GM06990 (cell line): ENCODE measurements at regions not wholly inside any gene's neighbourhood (a gene's known extent, or its start where the extent isn't known, plus 50 kb on each side); places are given as distances from the start of the nearest gene placed in this dataset.
"Not testable (repeated sequence)": the region's sequence is repeated elsewhere in the genome, so short reads cannot be mapped to it uniquely, and the experiment has no call there.

Source experiments
- DNase-seq: peaks from one replicate; pipeline ENCODE4 v3.0.0-alpha.2; 2011; ENCODE audit not compliant: insufficient read length; ENCODE audit errors: extremely low read depth
- H3K27me3 ChIP-seq: replicated peaks from 2 replicates; pipeline ENCODE4 v1.6.0; 2011; ENCODE audit warnings: low read length; ENCODE audit not compliant: control insufficient read depth, insufficient read depth
- H3K36me3 ChIP-seq: 2 replicates; pipeline ENCODE4 v1.5.1; 2011; ENCODE audit warnings: low read length; ENCODE audit not compliant: control insufficient read depth, insufficient read depth
- H3K4me3 ChIP-seq: replicated peaks from 2 replicates; pipeline ENCODE4 v1.5.1; 2011; ENCODE audit warnings: low read depth, mild to moderate bottlenecking, control low read depth, low read length
- CTCF ChIP-seq: IDR thresholded peaks from 2 replicates; pipeline ENCODE4 v1.5.1; 2011; ENCODE audit warnings: low read length, control low read depth, mild to moderate bottlenecking, inconsistent platforms; ENCODE audit not compliant: insufficient read depth, poor library complexity, severe bottlenecking

- TF ChIP-seq CTCF = no peak
- no peaks in the 10 kb centered on the region; the same call in 1 of the 2 replicates for H3K27me3 ChIP-seq
- no peak overlapping the region for H3K4me3 ChIP-seq
- no peak for DNase-seq
- no peaks in the 10 kb centered on the region for H3K36me3 ChIP-seq
These were observed 639.8 kb downstream of the TMEM121 start for GRCh38 chr14:106166232-106166631.

- DNase-seq = no peak
- no peak overlapping the region for H3K4me3 ChIP-seq
- no peaks in the 10 kb centered on the region; the same call in 1 of the 2 replicates for H3K27me3 ChIP-seq
- no peaks in the 10 kb centered on the region for H3K36me3 ChIP-seq
- TF ChIP-seq CTCF = no peak
These were observed 640.3 kb downstream of the TMEM121 start for GRCh38 chr14:106166650-106167204.

- peak; percentile 41 for DNase-seq
- TF ChIP-seq CTCF = peak; percentile 93
- H3K36me3 ChIP-seq, H3K27me3 ChIP-seq, H3K4me3 ChIP-seq: not testable (repeated sequence)
These were observed 643.8 kb downstream of the TMEM121 start for GRCh38 chr14:106170163-106170658.

GRCh38 chr14:106174206-106174605 lies 647.8 kb downstream of the TMEM121 start:
- Histone ChIP-seq H3K27me3 (no peaks in the 10 kb centered on the region), H3K36me3 (no peaks in the 10 kb centered on the region), H3K4me3 (no peak overlapping the region)
- DNase-seq = no peak
- TF ChIP-seq CTCF = no peak

- not testable (repeated sequence) for H3K27me3 ChIP-seq, DNase-seq, H3K36me3 ChIP-seq, H3K4me3 ChIP-seq
- TF ChIP-seq CTCF = peak; percentile 16
These were observed 651.2 kb downstream of the TMEM121 start for GRCh38 chr14:106177266-106178246.
